Fibroblast of mammary gland (primary cell): ENCODE measurements at regions not wholly inside any gene's neighbourhood (a gene's known extent, or its start where the extent isn't known, plus 50 kb on each side); places are given as distances from the start of the nearest gene placed in this dataset.

ENCODE experiments used
- DNase-seq: peaks from one replicate; pipeline ENCODE4 v3.0.0-alpha.2; 2010; ENCODE audit warnings: low read depth
- H3K4me3 ChIP-seq: 2 replicates; pipeline ENCODE4 v1.5.1; 2011; ENCODE audit warnings: low read depth, mild to moderate bottlenecking, low read length, moderate library complexity; ENCODE audit not compliant: control insufficient read depth
- TF ChIP-seq, protein P1 (sequence below): conservative IDR thresholded peaks from 2 replicates; pipeline ENCODE4 v1.5.1; 2011; ENCODE audit warnings: low read depth, low read length, inconsistent platforms; ENCODE audit not compliant: control insufficient read depth, insufficient read depth

DNA sequence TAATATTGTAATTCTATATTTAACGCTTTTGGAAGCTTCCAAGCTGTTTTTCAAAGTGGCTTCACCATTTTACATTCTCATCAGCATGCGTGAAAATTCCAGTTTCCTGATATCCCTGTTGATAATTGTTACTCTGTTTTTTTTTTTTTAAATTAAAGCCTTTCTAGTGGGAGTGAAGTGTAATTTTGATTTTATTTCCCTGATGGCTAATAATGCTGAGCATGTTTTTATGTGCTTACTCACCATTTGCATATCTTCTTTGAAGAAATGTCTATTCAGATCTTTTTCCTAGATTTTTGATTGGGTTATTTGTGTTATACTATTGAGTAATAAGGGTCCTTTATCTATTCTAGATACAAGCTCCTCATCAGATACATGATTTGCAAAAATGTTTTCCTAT is 382.8 kb upstream of the HS6ST1 start:
- TF ChIP-seq, protein P1, sequence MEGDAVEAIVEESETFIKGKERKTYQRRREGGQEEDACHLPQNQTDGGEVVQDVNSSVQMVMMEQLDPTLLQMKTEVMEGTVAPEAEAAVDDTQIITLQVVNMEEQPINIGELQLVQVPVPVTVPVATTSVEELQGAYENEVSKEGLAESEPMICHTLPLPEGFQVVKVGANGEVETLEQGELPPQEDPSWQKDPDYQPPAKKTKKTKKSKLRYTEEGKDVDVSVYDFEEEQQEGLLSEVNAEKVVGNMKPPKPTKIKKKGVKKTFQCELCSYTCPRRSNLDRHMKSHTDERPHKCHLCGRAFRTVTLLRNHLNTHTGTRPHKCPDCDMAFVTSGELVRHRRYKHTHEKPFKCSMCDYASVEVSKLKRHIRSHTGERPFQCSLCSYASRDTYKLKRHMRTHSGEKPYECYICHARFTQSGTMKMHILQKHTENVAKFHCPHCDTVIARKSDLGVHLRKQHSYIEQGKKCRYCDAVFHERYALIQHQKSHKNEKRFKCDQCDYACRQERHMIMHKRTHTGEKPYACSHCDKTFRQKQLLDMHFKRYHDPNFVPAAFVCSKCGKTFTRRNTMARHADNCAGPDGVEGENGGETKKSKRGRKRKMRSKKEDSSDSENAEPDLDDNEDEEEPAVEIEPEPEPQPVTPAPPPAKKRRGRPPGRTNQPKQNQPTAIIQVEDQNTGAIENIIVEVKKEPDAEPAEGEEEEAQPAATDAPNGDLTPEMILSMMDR = no peak
- no peak for DNase-seq

DNA sequence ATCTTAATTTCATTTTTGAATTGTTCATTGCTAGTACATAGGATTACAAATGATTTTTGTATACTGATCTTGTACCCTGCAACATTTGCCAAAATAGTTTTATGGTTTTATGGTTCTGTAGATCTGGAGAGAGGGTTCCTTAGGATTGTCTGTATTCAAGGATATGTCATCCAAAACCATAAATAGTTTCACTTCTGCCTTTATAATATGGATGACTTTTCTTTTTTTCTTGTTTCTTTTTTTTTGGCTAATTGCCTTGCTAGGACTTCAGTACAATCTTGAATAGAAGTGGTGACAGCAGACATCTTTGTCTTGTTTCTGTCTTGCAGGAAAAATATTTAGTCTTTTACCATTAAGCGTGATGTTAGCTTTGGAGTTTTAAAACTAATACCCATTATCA is 383.9 kb upstream of the HS6ST1 start:
- H3K4me3 ChIP-seq = no peak overlapping the region
- TF ChIP-seq, protein P1 = no peak
- DNase-seq = no peak

More for the DNA sequence above, 382.8 kb upstream of the HS6ST1 start:
- no peak overlapping the region for H3K4me3 ChIP-seq

DNA sequence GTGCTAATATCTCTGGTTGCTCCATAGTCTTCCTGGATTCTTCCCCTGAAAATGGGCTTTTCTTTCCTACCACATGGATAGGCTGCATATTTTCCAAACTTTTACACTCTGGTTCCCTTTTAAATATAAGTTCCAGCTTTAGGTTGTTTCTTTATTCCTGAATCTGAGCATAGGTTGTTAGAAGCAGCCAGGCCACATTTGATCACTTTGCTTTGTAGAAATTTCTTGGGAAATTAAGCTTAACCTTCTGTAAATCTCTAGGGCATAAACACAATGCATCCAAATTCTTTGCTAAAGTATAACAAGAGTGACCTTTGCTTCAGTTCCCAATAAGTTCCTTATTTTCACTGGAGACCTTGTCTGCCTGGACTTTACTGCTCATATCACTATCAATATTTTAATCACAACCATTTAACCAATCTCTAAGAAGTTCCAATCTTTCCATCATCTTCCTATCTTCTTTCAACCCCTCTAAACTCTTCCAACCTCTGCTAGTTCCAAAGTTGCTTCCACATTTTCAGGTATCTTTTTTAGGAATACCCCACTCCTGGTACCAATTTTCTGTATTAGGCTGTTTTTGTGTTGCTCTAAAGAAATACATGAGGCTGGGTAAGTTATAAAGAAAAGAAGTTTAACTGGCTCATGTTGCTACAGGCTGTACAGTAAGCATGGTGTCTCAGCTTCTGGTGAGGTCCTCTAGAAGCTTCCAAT is 389.6 kb upstream of the HS6ST1 start:
- TF ChIP-seq, protein P1 = no peak
- no peak overlapping the region for H3K4me3 ChIP-seq

DNA sequence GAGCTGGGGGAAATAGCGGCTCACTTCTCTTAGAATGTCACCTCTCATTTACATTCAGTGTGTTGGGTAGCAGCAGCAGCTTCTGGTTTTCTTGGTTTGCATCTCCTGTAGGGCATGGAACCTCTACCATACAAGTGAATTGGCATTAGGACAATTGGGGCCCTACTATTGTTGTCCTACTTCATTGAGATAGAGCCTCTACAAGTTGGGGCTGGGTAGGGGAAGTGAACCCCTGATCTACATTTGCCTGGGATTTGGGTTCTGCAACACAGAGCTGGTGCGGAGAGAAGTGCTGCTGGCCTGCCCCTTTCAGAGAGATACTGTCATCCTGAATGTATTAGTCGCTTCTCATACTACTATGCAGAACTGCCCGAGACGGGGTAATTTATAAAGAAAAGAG is 391.6 kb upstream of the HS6ST1 start:
- TF ChIP-seq, protein P1 = no peak
- no peak for DNase-seq
- H3K4me3 ChIP-seq = no peak overlapping the region

More for the DNA sequence above, 389.6 kb upstream of the HS6ST1 start:
- no peak for DNase-seq

DNA sequence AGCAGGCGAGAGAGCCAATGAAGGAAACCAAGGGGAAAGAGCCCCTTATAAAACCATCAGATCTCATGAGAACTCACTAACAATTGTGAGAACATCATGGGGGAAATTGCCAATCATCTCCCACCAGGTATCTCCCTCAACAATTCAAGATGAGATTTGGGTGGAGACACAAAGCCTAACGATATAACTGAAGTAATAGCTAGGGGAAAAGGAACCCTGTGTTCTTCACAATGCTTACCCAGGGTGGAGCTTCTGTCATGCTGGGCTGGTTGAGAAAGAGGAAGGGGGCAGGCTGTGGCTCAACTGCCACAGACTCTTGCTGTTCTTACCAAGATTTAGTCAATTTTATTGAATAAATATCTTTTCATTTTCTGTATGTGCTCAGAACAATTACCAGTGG is 392.1 kb upstream of the HS6ST1 start:
- no peak for DNase-seq
- no peak overlapping the region for H3K4me3 ChIP-seq
- TF ChIP-seq, protein P1 = no peak

DNA sequence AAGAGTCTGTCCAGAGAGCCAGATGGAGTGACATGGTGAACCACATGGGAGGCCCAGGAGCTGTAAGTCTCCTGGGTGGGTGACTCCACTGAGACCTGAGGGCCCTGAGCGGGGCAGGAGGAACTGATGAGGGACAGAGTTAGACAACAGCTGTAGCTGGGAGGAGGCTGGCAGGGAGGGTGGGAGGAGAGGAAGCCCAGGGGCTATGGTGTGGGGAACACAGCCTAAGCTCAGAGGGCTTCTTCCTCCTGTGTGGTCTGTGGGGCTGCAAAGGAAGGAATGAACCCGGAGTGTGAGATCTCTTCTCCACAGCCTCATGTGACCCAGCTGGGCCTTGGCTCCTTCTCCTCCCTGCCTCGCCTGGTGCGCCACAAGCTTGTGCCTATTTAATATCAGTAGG is 395.6 kb upstream of the HS6ST1 start:
- no peak for DNase-seq
- TF ChIP-seq, protein P1 = no peak
- H3K4me3 ChIP-seq = no peak overlapping the region
